ENCODE measurements at regions not wholly inside any gene's neighbourhood (a gene's known extent, or its start where the extent isn't known, plus 50 kb on each side); places are given as distances from the start of the nearest gene placed in this dataset.
"Not testable (repeated sequence)": the region's sequence is repeated elsewhere in the genome, so short reads cannot be mapped to it uniquely, and the experiment has no call there.

GRCh38 chr12:88756153-88756552, 175.9 kb upstream of the KITLG start:
- DNase-seq (ENCODE audit: low spot score), result no peak

GRCh38 chr12:88753707-88754106, 173.4 kb upstream of the KITLG start:
- no peak for DNase-seq (ENCODE audit: low spot score)

- no peak for DNase-seq (ENCODE audit: low spot score)
Observed at GRCh38 chr12:88753066-88753465, 172.8 kb upstream of the KITLG start.

GRCh38 chr12:88752183-88752582, 171.9 kb upstream of the KITLG start:
- DNase-seq (ENCODE audit: low spot score), result no peak

- no peak for DNase-seq (ENCODE audit: low spot score)
Observed at GRCh38 chr12:88750867-88751543, 170.7 kb upstream of the KITLG start.

GRCh38 chr12:88746386-88746785, 166.1 kb upstream of the KITLG start:
- no peak for DNase-seq (ENCODE audit: low spot score)

- DNase-seq (ENCODE audit: low spot score), result no peak
Observed at GRCh38 chr12:88743946-88744685, 163.8 kb upstream of the KITLG start.

- DNase-seq (ENCODE audit: low spot score), result no peak
Observed at GRCh38 chr12:88737838-88738472, 157.7 kb upstream of the KITLG start.

- no peak for DNase-seq (ENCODE audit: low spot score)
Observed at GRCh38 chr12:88736031-88736430, 155.8 kb upstream of the KITLG start.

- DNase-seq (ENCODE audit: low spot score), result no peak
Observed at GRCh38 chr12:88733008-88733407, 152.7 kb upstream of the KITLG start.

GRCh38 chr12:88729196-88729595, 148.9 kb upstream of the KITLG start:
- DNase-seq (ENCODE audit: low spot score), result no peak

- peak; percentile 4 for DNase-seq (ENCODE audit: low spot score)
Observed at GRCh38 chr12:88726806-88727720, 146.8 kb upstream of the KITLG start.

GRCh38 chr12:88725592-88726143, 145.4 kb upstream of the KITLG start:
- no peak for DNase-seq (ENCODE audit: low spot score)

- DNase-seq (ENCODE audit: low spot score), result no peak
Observed at GRCh38 chr12:88723219-88723618, 142.9 kb upstream of the KITLG start.

GRCh38 chr12:88720785-88721650, 140.7 kb upstream of the KITLG start:
- DNase-seq (ENCODE audit: low spot score), result no peak

- no peak for DNase-seq (ENCODE audit: low spot score)
Observed at GRCh38 chr12:88720231-88720630, 140.0 kb upstream of the KITLG start.

GRCh38 chr12:88717188-88717587, 136.9 kb upstream of the KITLG start:
- DNase-seq (ENCODE audit: low spot score), result no peak

- no peak for DNase-seq (ENCODE audit: low spot score)
Observed at GRCh38 chr12:88716240-88716639, 136.0 kb upstream of the KITLG start.

- DNase-seq (ENCODE audit: low spot score), result no peak
Observed at GRCh38 chr12:88715673-88716072, 135.4 kb upstream of the KITLG start.

GRCh38 chr12:88714263-88714882, 134.1 kb upstream of the KITLG start:
- not testable (repeated sequence) for DNase-seq (ENCODE audit: low spot score)

Data from AG08396 (cell line).